HCT116 (cell line): ENCODE measurements at regions not wholly inside any gene's neighbourhood (a gene's known extent, or its start where the extent isn't known, plus 50 kb on each side); places are given as distances from the start of the nearest gene placed in this dataset.

Experiments
- ATAC-seq: fragments of 200-7000 bp; cut with Tn5 transposase; 2 replicates; pipeline ENCODE4 v1.9.1; 2020; ENCODE audit warnings: mild to moderate bottlenecking, moderate library complexity
- BruUV-seq: library from RNA; stranded (reverse); fragments of 400-500 nt; replicated peaks from 2 replicates; lab custom pipeline; 2021; lab: Mats Ljungman, UMichigan
- CTCF ChIA-PET: fragments of 300-600 bp; sonication (Branson Sonifier 250); formaldehyde crosslinking; loops from one replicate; lab custom pipeline; 2021; ENCODE audit warnings: antibody characterized with exemption; lab: Charles Lee
- POLR2A ChIA-PET: fragments of 300-600, 350-600 bp; sonication (Branson Sonifier 250); formaldehyde crosslinking; loops from one replicate; lab custom pipeline; 2021; ENCODE audit warnings: antibody characterized with exemption; lab: Charles Lee
- RAD21 ChIA-PET, 2 experiments: fragments of 300-600 bp; sonication (Branson Sonifier 250); formaldehyde crosslinking; loops; one replicate each; lab custom pipeline; 2023; ENCODE audit warnings: low total read pairs in 2 of 2; ENCODE audit not compliant: uncharacterized antibody in 2 of 2, unreplicated experiment in 2 of 2, low non-redundant PET in 1 of 2; lab: Charles Lee
- DNase-seq: peaks from one replicate; pipeline ENCODE4 v3.0.0-alpha.2; 2010; ENCODE audit warnings: low read depth, low spot score
- H2AFZ ChIP-seq: fragments of 200-600 bp; shearing (Covaris generic), sonication (generic); 2 replicates; pipeline ENCODE4 v1.6.1; 2017; ENCODE audit warnings: low read depth, mixed run types, mixed read lengths, antibody characterized with exemption, low read length; ENCODE audit not compliant: poor library complexity, severe bottlenecking
- H3K27ac ChIP-seq: 2 replicates; pipeline ENCODE4 v1.5.1; 2012; ENCODE audit warnings: low read depth, low read length
- H3K27me3 ChIP-seq: fragments of 200-600 bp; sonication (generic); 2 replicates; pipeline ENCODE4 v1.6.1; 2016; ENCODE audit warnings: mixed run types, low read length, mixed read lengths; ENCODE audit not compliant: insufficient read depth
- H3K36me3 ChIP-seq, 2 experiments: fragments of 200-500 bp in 1 of 2; fragments of 200-600 bp in 1 of 2; sonication (Bioruptor generic) in 1 of 2; sonication (generic) in 1 of 2; 2 replicates each; pipeline versions ENCODE4 v1.5.1 to v1.6.1; 2014 to 2016; ENCODE audit warnings: low read length in 2 of 2, inconsistent platforms in 1 of 2, mixed read lengths in 1 of 2, mixed run types in 1 of 2; ENCODE audit not compliant: insufficient read depth in 2 of 2, control insufficient read depth in 1 of 2
- H3K4me1 ChIP-seq, 2 experiments: fragments of 200-600 bp in 1 of 2; sonication (generic) in 1 of 2; 2 replicates each; pipeline versions ENCODE4 v1.5.1 to v1.6.1; 2012 to 2017; ENCODE audit warnings: low read length in 2 of 2, inconsistent platforms in 1 of 2, mild to moderate bottlenecking in 1 of 2, mixed read lengths in 1 of 2, mixed run types in 1 of 2, moderate library complexity in 1 of 2; ENCODE audit not compliant: insufficient read depth in 2 of 2, control insufficient read depth in 1 of 2
- H3K4me2 ChIP-seq: fragments of 200-600 bp; sonication (generic); 2 replicates; pipeline ENCODE4 v1.6.1; 2017; ENCODE audit warnings: mixed run types, low read length, mixed read lengths
- H3K4me3 ChIP-seq, 2 experiments: fragments of 200-600 bp in 1 of 2; sonication (generic) in 1 of 2; replicated peaks in 1 of 2; 2 replicates each; pipeline ENCODE4 v1.5.1; 2011 to 2016; ENCODE audit warnings: low read length in 2 of 2, control low read depth in 1 of 2, low read depth in 1 of 2, mild to moderate bottlenecking in 1 of 2, mixed read lengths in 1 of 2, mixed run types in 1 of 2
- H3K79me2 ChIP-seq: fragments of 200-600 bp; sonication (generic); 2 replicates; pipeline ENCODE4 v1.6.1; 2017; ENCODE audit warnings: mild to moderate bottlenecking, mixed run types, low read length, moderate library complexity, mixed read lengths; ENCODE audit not compliant: insufficient read depth
- H3K9ac ChIP-seq: fragments of 200-600 bp; sonication (generic); 2 replicates; pipeline ENCODE4 v1.6.1; 2016; ENCODE audit warnings: low read length, mixed read lengths
- H3K9me2 ChIP-seq: fragments of 200-600 bp; sonication (generic), shearing (Covaris generic); 2 replicates; pipeline ENCODE4 v1.6.1; 2017; ENCODE audit warnings: mixed run types, mild to moderate bottlenecking, moderate library complexity; ENCODE audit not compliant: insufficient read depth
- H3K9me3 ChIP-seq, 2 experiments: fragments of 200-500 bp in 1 of 2; fragments of 200-600 bp in 1 of 2; sonication (Bioruptor generic) in 1 of 2; sonication (generic) in 1 of 2; 2 replicates each; pipeline ENCODE4 v1.6.1; 2014 to 2017; ENCODE audit warnings: low read length in 2 of 2, mixed read lengths in 2 of 2, inconsistent platforms in 1 of 2, low read depth in 1 of 2, mild to moderate bottlenecking in 1 of 2, mixed run types in 1 of 2, moderate library complexity in 1 of 2; ENCODE audit not compliant: control insufficient read depth in 1 of 2, insufficient read depth in 1 of 2
- H4K20me1 ChIP-seq: fragments of 200-600 bp; sonication (generic), shearing (Covaris generic); 2 replicates; pipeline ENCODE4 v1.6.1; 2017; ENCODE audit warnings: mixed run types, mild to moderate bottlenecking, moderate library complexity; ENCODE audit not compliant: insufficient read depth
- CEBPB ChIP-seq: IDR thresholded peaks from 2 replicates; pipeline ENCODE4 v1.6.1; 2012; ENCODE audit warnings: low read depth
- EGR1 ChIP-seq: IDR thresholded peaks from 2 replicates; pipeline ENCODE4 v1.6.1; 2012; ENCODE audit warnings: low read depth
- EZH2phosphoT487 ChIP-seq: fragments of 200-600 bp; IDR thresholded peaks from 2 replicates; pipeline ENCODE4 v1.6.1; 2018; ENCODE audit warnings: antibody characterized with exemption, borderline replicate concordance
- JUND ChIP-seq: IDR thresholded peaks from 2 replicates; pipeline ENCODE4 v1.6.1; 2012
- RAD21 ChIP-seq: IDR thresholded peaks from 2 replicates; pipeline ENCODE4 v1.6.1; 2012; ENCODE audit warnings: low read depth, mild to moderate bottlenecking
- REST ChIP-seq: IDR thresholded peaks from 2 replicates; pipeline ENCODE4 v1.6.1; 2012; ENCODE audit warnings: low read depth
- ZNF274 ChIP-seq: fragments of 200-500 bp; sonication (Bioruptor generic); IDR thresholded peaks from 2 replicates; pipeline ENCODE4 v1.6.1; 2014; ENCODE audit warnings: mild to moderate bottlenecking, low read depth, low read length, inconsistent platforms
- intact Hi-C: fragments of 100-400 bp; cut with micrococcal nuclease; formaldehyde crosslinking; loops from 2 replicates; pipeline ENCODE4 v1.10.0; 2022

GRCh38 chr3:107861904-107862303 lies 228.9 kb downstream of the CD47 start:
- Histone ChIP-seq H2AFZ (no peak overlapping the region), H3K79me2 (no peaks in the 10 kb centered on the region), H4K20me1 (no peaks in the 10 kb centered on the region), H3K9me2 (no peaks in the 10 kb centered on the region), H3K9me3 (no peaks in the 10 kb centered on the region), H3K36me3 (no peaks in the 10 kb centered on the region), H3K9ac (no peak overlapping the region), H3K4me1 (no peaks in the 10 kb centered on the region), H3K27ac (no peak overlapping the region), H3K4me3 (no peak overlapping the region), H3K4me2 (no peak overlapping the region), H3K27me3 (no peaks in the 10 kb centered on the region)
- TF ChIP-seq RAD21 (no peak), ZNF274 (no peak), EGR1 (no peak)
- ChIA-PET CTCF (no interaction called here), RAD21 (no interaction called here), POLR2A (no interaction called here)
- no TSS peak for BruUV-seq
- DNase-seq (no peak), ATAC-seq (no peak)
- intact Hi-C loops, result no loop called here

GRCh38 chr3:107861422-107861821 lies 229.4 kb downstream of the CD47 start:
- no peaks in the 10 kb centered on the region for H3K36me3 ChIP-seq
- no peaks in the 10 kb centered on the region for H3K9me2 ChIP-seq
- RAD21 ChIA-PET, result no interaction called here
- TF ChIP-seq RAD21 (no peak), JUND (no peak), CEBPB (no peak), REST (no peak), EZH2phosphoT487 (no peak)
- TF ChIP-seq, all 23 proteins: peak for 0
- Histone ChIP-seq H3K27ac (no peak overlapping the region), H3K4me2 (no peak overlapping the region), H4K20me1 (no peaks in the 10 kb centered on the region), H3K4me3 (no peak overlapping the region), H3K27me3 (no peaks in the 10 kb centered on the region), H3K9me3 (no peaks in the 10 kb centered on the region), H3K4me1 (no peaks in the 10 kb centered on the region), H3K79me2 (no peaks in the 10 kb centered on the region), H2AFZ (no peak overlapping the region), H3K9ac (no peak overlapping the region)
- ATAC-seq (no peak), DNase-seq (no peak)
- POLR2A ChIA-PET, result no interaction called here
- BruUV-seq, result no TSS peak
- CTCF ChIA-PET, result no interaction called here
- intact Hi-C loops, result no loop called here
